Gastroesophageal sphincter (tissue), 3 donors: ENCODE measurements at regions not wholly inside any gene's neighbourhood (a gene's known extent, or its start where the extent isn't known, plus 50 kb on each side); places are given as distances from the start of the nearest gene placed in this dataset.

ENCODE experiments used
- CTCF ChIP-seq, 4 experiments: fragments of 200-600 bp in 2 of 4; fragments of 450-650 bp in 2 of 4; sonication (generic) in 1 of 4; IDR thresholded peaks; one replicate each; pipeline ENCODE4 v1.5.1; 2017 to 2019; ENCODE audit warnings: antibody characterized with exemption in 4 of 4, mild to moderate bottlenecking in 2 of 4, moderate library complexity in 2 of 4
- POLR2AphosphoS5 ChIP-seq: sonication (generic); formaldehyde crosslinking; IDR thresholded peaks from one replicate; pipeline ENCODE4 v1.6.1; 2017; ENCODE audit warnings: antibody characterized with exemption

- TF ChIP-seq CTCF (IDR thresholded peaks at IDR 0.05) (no peak), POLR2AphosphoS5 (no peak)
These were observed 67.9 kb downstream of the METRNL start for GRCh38 chr17:83147280-83147679.
